ENCODE measurements at regions not wholly inside any gene's neighbourhood (a gene's known extent, or its start where the extent isn't known, plus 50 kb on each side); places are given as distances from the start of the nearest gene placed in this dataset.
"Not testable (repeated sequence)": the region's sequence is repeated elsewhere in the genome, so short reads cannot be mapped to it uniquely, and the experiment has no call there.

DNA sequence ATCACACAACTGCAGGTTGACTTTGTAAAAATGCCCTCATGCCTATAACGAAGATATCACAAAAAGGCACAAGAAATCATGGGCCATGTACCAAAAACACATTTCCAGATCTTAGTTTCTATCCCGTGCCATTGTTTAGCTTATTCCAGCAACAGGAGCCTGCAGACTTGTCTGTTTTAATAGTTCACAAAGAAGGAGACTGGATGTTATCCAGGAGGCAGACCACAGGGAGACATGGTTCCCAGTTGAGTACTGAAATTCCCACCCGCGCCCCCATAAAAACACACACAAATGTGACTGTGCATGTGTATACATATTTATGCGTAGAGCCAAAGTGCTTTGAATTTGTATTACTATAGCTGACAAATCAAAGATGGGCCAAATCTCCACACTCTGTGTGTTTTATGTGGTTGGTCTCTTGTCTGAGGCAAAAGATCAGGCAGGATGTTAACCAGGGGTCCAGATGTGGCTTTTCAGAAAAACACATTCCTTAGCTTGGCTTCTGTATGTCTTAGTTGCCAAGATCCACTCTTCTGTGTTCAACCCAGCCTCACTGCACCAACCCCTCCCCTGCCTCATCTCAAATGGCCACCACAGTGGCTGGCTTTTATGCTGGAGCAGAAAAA, 469.2 kb upstream of the DIPK2B start:
- no peak for DNase-seq (ENCODE audit: low spot score)

DNA sequence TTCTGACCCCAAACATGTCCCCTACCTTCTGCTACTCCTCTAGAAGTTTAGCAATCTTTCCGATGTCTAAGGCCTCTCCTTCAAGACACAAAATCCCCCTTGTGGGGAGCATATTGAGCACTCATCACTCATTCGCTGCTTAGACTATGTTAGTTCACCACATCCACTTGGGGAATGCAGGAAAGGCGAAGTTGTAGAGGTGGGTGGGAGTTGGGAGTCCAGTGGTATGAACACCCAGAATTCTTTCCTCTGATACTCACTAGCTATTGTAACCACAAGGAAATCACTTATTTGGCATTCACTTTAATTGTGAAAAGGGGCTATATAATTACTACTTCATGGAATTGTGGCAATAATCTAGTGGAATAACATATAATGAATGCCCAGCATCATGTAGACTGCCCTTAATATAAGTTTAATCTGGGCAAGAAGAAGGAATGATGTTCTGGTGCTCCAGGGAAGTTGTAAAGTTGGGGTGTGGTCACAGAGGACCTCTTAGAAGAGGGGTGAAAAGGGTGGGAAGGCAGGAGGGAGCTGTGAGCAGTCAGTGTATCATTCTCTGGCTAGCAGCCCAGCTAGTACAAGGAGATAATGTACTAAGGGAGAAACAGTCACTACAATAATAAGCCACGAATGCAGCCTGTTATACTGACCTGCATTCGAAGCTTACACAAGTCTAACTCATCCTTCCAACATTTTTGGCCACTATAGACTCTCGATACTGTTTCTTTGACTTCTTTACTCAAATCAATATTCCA, 468.2 kb upstream of the DIPK2B start:
- DNase-seq (ENCODE audit: low spot score), result no peak

DNA sequence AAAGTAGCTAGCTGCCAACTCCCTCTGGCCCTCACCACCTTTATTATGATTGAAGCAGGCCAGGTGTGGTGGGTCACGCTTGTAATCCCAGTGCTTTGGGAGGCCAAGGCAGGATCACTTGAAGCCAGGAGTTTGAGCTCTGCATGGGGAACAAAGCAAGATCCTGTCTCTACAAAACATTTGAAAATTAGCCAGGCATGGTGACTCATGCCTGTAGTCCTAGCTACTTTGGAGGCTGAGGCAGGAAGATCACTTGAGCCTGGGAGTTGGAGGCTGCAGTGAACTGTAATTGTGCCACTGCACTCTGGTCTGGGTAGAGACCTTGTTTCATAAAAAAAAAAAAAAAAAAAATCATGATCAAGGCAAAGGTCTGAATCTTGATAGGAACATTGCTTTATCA, 467.0 kb upstream of the DIPK2B start:
- DNase-seq (ENCODE audit: low spot score), result no peak

DNA sequence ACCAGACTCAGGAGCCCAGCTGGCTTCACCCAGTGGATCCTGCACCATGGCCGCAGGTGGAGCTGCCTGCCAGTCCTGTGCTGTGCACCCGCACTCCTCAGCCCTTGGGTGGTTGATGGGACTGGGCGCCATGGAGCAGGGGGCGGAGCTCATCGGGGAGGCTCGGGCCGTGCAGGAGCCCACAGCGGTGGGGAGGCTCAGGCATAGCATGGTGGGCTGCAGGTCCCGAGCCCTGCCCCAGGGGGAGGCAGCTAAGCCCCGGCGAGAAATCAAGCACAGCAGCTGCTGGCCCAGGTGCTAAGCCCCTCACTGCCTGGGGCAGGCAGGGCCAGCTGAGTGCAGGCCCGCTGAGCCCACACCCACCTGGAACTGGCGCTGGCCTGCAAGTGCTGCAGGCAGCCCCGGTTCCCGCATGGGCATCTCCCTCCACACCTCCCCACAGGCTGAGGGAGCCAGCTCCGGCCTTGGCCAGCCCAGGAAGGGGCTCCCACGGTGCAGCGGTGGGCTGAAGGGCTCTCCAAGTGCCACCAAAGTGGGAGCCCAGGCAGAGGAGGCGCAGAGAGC, 464.1 kb upstream of the DIPK2B start:
- no peak for DNase-seq (ENCODE audit: low spot score)

DNA sequence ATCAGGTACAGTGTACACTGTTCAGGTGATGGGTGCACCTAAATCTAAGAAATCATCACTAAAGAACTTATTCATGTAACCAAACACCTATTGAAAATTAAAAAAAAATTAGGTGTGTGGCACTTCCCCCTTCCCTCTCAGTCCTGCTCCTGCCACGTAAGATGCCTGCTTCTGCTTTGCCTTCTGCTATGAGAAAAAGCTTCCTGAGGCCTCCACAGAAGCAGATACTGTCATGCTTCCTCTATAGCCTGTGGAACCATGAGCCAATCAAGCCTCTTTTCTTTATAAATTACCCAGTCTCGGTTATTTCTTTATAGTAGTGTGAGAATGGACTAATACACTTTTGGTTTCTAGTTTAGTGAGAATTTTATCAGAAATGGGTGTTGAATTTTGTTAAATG, 459.8 kb upstream of the DIPK2B start:
- DNase-seq (ENCODE audit: low spot score), result no peak

DNA sequence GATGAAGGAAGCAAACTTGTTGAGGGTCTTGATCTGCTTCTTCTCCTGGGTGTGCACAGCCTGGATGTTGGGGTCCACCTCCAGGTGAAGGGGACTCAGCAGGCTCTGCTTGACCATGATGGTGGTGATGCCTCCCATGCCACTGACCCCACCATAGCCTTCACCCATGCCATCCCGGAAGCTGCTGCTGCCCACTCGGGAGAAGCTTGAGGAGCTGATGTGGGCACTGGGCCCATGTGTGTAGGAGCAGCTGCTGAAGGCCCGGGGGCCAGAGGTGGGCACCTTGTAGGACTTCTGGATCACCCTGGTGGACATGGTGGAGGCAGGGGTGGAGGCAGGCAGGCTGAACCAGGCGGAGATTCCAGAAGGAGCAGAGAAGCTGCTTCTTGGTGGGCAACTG, 432.7 kb upstream of the DIPK2B start:
- no peak for DNase-seq (ENCODE audit: low spot score)

DNA sequence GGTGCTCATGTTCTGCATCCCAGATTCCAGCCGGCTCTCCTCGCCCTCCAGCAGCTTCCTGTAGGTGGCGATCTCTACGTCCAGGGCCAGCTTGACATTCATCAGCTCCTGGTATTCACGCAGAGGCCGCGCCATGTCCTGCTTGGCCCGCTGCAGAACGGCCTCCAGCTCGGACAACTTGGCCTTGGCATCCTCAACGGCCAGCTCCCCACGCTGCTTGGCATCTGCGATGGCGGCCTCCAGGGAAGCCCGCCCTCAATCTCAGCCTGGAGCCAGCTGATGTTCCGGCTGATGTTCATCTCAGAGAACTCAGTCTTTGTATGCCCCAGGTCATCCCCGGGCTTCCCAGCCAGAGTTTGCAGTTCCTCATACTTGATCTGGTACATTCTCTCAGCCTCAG, 431.8 kb upstream of the DIPK2B start:
- no peak for DNase-seq (ENCODE audit: low spot score)

DNA sequence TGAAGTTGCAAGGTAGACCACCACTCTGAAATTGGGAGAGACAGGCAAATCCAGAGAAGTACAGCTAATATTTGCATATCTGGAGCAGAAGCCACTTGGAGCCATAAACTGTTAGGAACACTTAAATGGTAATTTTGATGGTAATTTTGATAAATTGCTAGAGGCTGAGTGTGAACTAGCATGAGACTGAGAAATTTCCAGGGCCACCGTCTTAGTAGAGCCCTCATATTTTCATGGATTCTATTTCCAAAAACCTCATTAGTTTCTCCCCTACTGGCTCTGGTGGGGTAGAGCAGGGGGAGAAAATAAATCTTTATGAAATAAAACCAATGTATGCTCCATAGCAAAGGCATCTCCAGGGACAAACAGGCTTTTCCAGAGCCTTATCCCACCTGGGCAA, 429.4 kb upstream of the DIPK2B start:
- DNase-seq (ENCODE audit: low spot score), result no peak

DNA sequence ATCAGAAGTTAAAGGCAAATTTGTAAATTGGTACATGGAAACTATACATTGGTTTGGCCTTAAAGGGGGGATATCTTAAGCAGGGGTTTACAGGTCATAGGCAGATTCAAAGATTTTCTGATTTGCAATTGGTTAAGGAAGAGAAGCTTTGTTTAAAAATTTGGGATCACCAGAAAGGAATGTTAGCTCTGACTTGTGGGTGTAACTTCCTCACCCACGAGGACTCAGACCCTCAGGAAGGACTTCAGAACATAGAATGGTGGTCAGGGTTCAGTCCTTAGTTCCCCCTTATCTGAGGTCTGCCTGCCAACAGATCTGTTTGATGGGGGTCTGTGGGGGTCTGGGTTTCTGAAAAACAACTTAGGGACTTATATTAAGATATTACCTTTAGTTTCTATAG, 427.4 kb upstream of the DIPK2B start:
- no peak for DNase-seq (ENCODE audit: low spot score)

DNA sequence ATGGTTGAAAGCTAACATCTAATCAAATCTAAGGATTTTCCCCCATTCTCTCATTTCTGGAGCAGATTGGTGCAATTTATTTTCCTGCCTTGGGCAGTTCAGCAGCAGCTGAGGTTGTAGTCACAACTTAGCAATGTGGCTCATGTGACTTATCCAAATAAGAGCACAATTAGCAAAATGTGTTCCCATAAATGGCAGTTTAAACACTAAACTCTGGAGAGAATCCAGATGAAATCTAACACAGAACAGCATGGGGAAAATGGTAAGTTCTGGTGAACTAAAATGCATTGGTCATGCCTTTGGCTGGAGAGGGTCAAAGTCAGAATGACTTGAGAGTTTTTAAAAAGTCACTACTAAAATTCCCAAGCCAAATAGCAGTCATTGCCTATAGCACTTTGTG, 422.6 kb upstream of the DIPK2B start:
- DNase-seq (ENCODE audit: low spot score), result no peak

DNA sequence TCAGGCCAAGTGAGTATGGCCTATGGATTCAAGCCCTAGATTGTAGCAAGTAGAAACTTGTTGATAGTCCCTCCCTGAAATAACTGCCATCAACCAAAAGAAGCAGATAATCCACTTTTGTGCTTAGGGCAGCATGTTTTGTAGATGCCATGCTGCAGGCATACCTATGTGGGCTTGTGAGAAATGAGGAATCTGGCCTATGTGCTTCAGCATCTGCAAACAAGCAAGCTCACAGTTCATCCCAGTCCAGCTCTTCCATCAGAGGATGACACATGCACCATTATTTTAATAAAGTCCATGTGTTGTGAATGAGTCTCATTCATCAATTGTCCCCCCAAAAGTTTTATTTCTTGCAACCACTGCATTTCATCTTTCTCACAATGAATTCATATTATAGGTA, 421.9 kb upstream of the DIPK2B start:
- DNase-seq (ENCODE audit: low spot score), result no peak

DNA sequence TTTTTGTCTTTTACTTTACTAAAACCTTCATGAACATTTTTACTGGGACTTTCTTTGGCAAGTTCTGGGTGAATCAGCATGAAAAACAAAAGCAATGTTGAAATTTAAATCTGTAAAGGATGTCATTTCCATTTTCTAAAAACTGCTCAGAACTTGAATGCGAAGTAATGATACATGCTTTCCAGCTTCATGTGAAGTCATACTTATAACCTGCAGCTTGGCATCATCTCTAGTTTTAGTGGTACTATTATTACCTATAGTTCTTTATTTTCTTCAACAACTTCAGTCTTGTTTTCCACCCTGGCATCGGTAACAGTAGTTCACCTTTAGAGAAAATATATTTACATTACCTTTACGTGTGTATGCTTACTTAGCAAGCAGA, 421.4 kb upstream of the DIPK2B start:
- no peak for DNase-seq (ENCODE audit: low spot score)

DNA sequence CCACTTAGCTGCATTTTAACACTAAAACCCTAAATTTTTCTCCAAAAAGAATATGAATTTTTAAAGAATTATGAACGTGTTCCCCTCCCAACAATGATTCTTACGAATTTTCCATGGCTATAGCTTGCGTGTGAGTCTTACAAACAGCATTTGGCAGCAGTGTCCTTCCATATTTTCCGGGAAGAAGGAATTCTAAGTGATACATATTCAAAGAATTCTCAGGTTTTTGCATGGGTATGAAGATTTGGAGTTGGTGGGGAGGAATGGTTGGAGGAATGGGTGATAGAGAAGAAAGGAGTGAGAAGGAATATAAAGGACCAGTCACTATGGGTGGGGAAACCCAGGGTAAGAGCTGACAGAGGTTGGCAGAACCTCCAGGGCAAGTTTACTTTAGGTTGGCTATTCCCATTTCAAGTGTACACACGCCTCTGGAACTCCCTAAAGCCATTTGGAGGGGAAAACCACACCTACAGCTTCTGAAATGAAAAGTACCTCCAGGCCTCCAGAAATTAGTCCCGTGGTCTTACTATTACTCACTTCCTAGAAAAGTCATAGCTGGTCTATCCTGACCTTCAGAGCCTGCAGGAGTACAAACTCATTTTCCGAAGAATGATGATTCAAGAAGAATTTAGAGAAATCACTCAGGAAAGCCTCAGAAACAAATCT, 420.8 kb upstream of the DIPK2B start:
- DNase-seq (ENCODE audit: low spot score), result no peak

DNA sequence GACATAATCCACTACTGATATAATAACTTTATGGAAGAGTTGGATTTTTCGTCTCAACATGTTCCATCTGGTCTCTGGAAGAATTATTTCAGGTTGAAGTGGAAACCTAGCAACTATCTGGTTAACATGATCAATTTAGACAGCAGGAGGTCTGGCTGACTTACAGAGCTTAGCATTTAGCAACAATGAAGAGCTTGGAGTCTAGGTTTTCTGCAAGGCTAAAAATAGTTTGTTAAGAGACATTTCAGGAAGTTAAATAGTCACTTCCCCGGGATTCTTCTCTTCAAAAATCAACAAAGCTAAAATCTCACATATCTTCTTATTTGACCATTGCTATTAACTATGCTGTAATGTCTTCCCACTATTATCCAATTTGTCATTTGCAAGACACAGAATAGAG, 418.6 kb upstream of the DIPK2B start:
- no peak for DNase-seq (ENCODE audit: low spot score)

DNA sequence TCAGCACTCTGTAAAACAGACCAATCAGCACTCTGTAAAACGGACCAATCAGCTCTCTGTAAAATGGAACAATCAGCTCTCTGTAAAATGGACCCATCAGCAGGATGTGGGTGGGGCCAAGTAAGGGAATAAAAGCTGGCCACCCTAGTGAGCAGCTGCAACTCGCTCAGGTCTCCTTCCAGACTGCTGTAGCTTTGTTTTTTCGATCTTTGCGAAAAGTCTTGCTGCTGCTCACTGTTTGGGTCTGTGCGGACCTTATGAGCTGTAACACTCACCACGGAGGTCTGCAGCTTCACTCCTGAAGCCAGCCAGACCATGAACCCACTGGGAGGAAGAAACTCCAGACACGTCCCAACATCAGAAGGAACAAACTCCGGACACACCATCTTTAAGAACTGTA, 414.9 kb upstream of the DIPK2B start:
- not testable (repeated sequence) for DNase-seq (ENCODE audit: low spot score)

DNA sequence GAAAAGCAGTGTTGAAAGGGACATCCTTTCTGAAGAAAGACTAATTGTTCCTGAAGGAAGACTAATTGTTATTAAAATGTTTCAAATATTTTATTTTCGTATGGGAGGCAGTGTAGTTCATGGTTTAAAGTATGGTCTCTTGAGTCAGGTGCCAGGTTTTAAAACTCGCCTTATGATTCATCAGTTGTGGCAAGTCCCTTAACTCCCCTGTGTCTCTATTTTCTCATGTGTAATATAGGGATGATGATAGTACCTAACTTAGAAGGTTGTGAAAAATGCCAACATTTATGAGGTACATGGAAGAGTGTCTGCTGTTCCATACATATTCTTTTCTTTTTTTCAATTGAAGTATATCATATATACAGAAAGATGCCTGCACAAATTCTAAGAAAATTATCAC, 414.2 kb upstream of the DIPK2B start:
- no peak for DNase-seq (ENCODE audit: low spot score)

DNA sequence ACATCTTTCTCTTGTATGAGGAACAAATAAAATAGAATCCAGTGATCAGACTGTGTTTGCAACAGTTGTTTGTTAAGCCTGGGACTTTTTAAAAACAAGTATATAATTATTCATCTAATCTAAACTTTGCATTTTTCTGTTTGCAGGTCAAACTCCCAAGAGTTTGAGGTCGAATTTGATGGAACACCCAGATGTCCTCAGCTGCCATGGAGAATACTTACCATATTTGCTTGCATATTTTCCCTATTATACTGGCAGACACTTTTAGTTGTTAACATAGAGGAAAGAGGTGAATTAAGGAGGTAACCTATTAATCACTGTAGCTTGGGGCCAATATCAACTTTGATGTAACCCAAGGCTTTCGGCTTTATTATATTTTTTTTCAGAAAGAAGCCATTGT, 401.5 kb upstream of the DIPK2B start:
- no peak for DNase-seq (ENCODE audit: low spot score)

DNA sequence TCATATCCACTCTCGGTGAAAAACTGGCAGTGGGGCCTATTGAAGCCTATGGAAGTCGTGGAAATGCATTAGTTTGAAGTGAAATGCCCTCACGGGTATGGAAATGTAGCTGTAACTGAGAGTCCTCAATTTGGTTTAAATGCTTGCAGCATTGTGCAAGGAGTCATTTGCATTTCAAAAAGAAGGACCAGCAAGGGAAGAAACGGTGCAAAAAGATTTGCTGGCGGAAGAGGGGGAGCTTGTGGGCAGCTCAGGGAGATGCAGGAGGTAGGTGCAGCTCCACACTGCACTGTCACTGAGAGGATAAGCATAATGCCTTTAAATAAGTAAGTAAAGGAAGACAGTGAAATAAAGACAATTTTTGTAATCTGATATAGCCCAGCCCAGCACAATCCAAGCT, 400.4 kb upstream of the DIPK2B start:
- no peak for DNase-seq (ENCODE audit: low spot score)

DNA sequence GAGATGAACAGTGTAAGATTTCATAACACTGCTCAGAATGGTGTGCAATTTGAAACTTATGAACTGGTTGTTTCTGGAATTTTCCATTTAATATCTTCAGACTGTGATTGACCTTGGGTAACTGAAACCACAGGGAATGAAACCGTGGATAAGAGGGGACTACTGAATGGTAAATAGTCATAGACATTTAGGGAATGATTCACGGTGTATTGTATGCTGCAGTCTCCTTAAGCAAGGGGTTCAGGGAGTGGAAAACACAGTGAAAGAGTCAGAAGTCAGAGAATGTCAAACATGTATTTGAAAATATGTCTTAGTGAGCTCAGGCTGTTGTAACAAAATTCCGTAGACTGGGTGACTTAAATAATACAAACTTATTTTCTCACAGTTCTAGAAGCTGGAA, 398.2 kb upstream of the DIPK2B start:
- DNase-seq (ENCODE audit: low spot score), result no peak

DNA sequence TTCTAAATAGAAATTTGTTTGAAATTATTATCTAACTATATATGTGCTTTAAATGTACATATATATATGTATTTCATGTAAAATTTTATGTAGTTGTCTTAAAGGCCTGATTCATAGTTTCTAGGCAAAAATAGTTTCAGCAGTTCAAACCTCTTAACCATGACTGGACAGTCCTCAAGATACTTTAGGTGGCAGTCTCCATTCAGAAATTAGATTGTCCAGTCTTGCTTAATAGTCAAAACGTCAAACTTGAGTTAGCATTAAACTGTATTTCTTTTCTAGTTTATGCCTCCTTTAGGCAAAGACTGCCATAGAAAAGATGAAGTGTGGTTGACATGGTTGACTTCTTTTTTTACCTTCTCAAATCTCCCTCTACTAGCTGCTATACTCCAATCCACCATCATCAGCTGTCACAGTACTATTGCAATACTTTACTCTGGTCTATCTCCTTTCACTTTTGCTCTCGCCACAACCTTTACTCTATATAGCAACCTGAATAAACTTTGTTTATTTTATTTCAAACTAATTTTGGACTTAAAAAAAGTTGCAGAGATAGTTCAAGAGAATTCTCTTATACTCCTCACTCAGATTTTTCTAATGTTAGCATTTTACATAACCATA, 395.6 kb upstream of the DIPK2B start:
- no peak for DNase-seq (ENCODE audit: low spot score)

DNA sequence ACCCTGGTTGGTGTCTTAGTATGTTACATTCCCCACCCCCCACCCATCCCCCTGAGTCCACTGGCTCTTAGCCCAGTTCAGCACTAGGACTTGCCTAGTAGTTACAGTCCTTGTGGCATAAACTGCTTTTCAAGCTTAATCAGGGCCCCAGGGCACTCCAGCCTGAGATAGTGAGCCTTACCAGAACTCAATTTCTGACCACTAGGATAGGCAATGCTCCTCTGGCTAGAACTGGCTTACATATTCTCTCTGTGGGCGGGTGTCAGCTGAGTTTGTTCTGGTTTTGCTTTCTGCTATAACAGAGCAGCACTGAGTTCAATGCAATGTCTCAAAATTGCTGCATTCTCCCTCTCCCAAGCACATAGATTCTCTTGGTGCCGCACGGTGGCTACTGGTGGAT, 391.4 kb upstream of the DIPK2B start:
- DNase-seq (ENCODE audit: low spot score), result no peak

DNA sequence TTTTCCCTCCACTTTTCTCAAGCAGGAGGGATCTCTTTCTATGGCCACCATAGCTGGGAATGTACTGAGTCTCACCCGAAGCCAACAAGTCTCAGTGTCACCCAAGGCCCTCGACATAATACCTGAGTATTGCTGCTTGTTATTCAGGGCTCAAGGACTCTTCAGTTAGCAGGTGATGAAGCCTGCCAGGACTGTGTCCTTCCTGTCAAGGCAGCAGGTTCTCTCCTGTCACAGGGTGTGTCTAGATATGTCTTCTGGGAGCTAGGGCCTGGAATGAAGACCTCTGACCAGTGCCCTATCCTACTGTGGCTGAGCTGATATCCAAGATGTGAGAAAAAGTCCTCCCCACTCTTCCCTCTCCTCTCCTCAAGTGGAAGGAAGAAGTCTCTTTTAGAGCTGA, 391.0 kb upstream of the DIPK2B start:
- DNase-seq (ENCODE audit: low spot score), result no peak

DNA sequence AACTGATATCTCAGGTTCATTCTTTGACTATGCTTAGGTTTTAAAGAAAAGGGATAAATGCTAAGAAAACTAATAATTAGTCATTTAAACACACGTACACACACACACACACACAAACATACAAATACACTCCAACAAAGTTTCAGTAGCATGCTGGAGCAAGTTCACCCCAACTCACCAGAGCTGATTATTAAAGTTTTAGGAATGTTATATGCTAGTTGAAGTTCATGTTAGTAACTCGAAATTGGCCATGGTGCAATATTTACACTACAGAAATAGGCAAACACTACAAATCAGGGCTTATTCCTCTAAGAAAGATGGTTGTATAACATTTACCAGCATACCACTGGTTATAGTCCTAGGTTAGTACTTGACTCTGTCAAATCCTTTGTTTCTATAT, 384.0 kb upstream of the DIPK2B start:
- DNase-seq (ENCODE audit: low spot score), result no peak

Measured in hematopoietic multipotent progenitor cell treated with erythropoietin and hydrocortisone succinate and interleukin-3 and kit ligand, for 17 days (in vitro differentiated cells).